GM12891 (cell line): ENCODE measurements at regions not wholly inside any gene's neighbourhood (a gene's known extent, or its start where the extent isn't known, plus 50 kb on each side); places are given as distances from the start of the nearest gene placed in this dataset.

ENCODE experiments used
- PAX5 ChIP-seq: IDR thresholded peaks from 2 replicates; pipeline ENCODE4 v1.6.1; 2011; ENCODE audit warnings: low read length, moderate library complexity, mild to moderate bottlenecking; ENCODE audit not compliant: insufficient read depth, severe bottlenecking
- POLR2A ChIP-seq: IDR thresholded peaks from 2 replicates; pipeline ENCODE4 v1.6.1; 2011; ENCODE audit warnings: low read depth, low read length, control low read depth
- POLR2AphosphoS5 ChIP-seq: IDR thresholded peaks from 2 replicates; pipeline ENCODE4 v1.6.1; 2011; ENCODE audit warnings: low read depth, low read length, control low read depth
- POU2F2 ChIP-seq: IDR thresholded peaks from 2 replicates; pipeline ENCODE4 v1.6.1; 2011; ENCODE audit warnings: low read depth, mild to moderate bottlenecking, control low read depth, low read length, moderate library complexity
- SPI1 ChIP-seq: IDR thresholded peaks from 2 replicates; pipeline ENCODE4 v1.6.1; 2011; ENCODE audit warnings: low read depth, low read length, control low read depth
- TAF1 ChIP-seq: IDR thresholded peaks from 2 replicates; pipeline ENCODE4 v1.6.1; 2011; ENCODE audit warnings: low read depth, low read length, control low read depth

GRCh38 chrX:10041383-10041782 is 74.2 kb downstream of the CLDN34 start:
- TF ChIP-seq POLR2A (no peak), TAF1 (no peak), SPI1 (no peak), POU2F2 (no peak), POLR2AphosphoS5 (no peak), PAX5 (no peak)
